GM21737 (cell line): ENCODE measurements at regions not wholly inside any gene's neighbourhood (a gene's known extent, or its start where the extent isn't known, plus 50 kb on each side); places are given as distances from the start of the nearest gene placed in this dataset.

Experiments used
- ATAC-seq: cut with Tn5 transposase; IDR thresholded peaks from one replicate; pipeline ENCODE4 v1.9.1; 2021; ENCODE audit warnings: mild to moderate bottlenecking, moderate library complexity; ENCODE audit not compliant: unreplicated experiment

- ATAC-seq = no peak
These were observed 275.5 kb upstream of the FMN2 start for GRCh38 chr1:239816081-239816782.

- no peak for ATAC-seq
These were observed 274.4 kb upstream of the FMN2 start for GRCh38 chr1:239817276-239817675.

GRCh38 chr1:239817801-239818200 is 273.9 kb upstream of the FMN2 start:
- ATAC-seq = no peak

- no peak for ATAC-seq
These were observed 272.6 kb upstream of the FMN2 start for GRCh38 chr1:239819096-239819495.

- ATAC-seq = no peak
These were observed 271.9 kb upstream of the FMN2 start for GRCh38 chr1:239819756-239820250.

GRCh38 chr1:239823852-239824251 is 267.8 kb upstream of the FMN2 start:
- no peak for ATAC-seq

- no peak for ATAC-seq
These were observed 265.5 kb upstream of the FMN2 start for GRCh38 chr1:239826211-239826610.

GRCh38 chr1:239826736-239827135 is 264.9 kb upstream of the FMN2 start:
- ATAC-seq = no peak

- ATAC-seq = no peak
These were observed 262.1 kb upstream of the FMN2 start for GRCh38 chr1:239829535-239829934.

GRCh38 chr1:239831577-239832355 is 259.9 kb upstream of the FMN2 start:
- no peak for ATAC-seq

GRCh38 chr1:239833723-239834122 is 258.0 kb upstream of the FMN2 start:
- ATAC-seq = no peak

GRCh38 chr1:239835946-239836440 is 255.7 kb upstream of the FMN2 start:
- ATAC-seq = no peak

- ATAC-seq = no peak
These were observed 251.3 kb upstream of the FMN2 start for GRCh38 chr1:239840336-239840735.

- no peak for ATAC-seq
These were observed 250.9 kb upstream of the FMN2 start for GRCh38 chr1:239840790-239841189.

- no peak for ATAC-seq
These were observed 250.1 kb upstream of the FMN2 start for GRCh38 chr1:239841631-239842030.

- no peak for ATAC-seq
These were observed 248.1 kb upstream of the FMN2 start for GRCh38 chr1:239843541-239843940.

GRCh38 chr1:239844833-239845232 is 246.8 kb upstream of the FMN2 start:
- no peak for ATAC-seq

- no peak for ATAC-seq
These were observed 236.8 kb upstream of the FMN2 start for GRCh38 chr1:239854922-239855321.

- ATAC-seq = no peak
These were observed 235.6 kb upstream of the FMN2 start for GRCh38 chr1:239856067-239856466.

GRCh38 chr1:239856924-239857323 is 234.8 kb upstream of the FMN2 start:
- no peak for ATAC-seq

GRCh38 chr1:239858057-239858456 is 233.6 kb upstream of the FMN2 start:
- no peak for ATAC-seq

- ATAC-seq = no peak
These were observed 233.2 kb upstream of the FMN2 start for GRCh38 chr1:239858529-239858928.
